A673 (cell line): ENCODE measurements at regions not wholly inside any gene's neighbourhood (a gene's known extent, or its start where the extent isn't known, plus 50 kb on each side); places are given as distances from the start of the nearest gene placed in this dataset.

Source experiments
- EZH2 ChIP-seq: fragments of 200-600 bp; sonication (generic); IDR thresholded peaks from 2 replicates; pipeline ENCODE4 v1.6.1; 2017; ENCODE audit warnings: borderline replicate concordance, low read depth, mild to moderate bottlenecking, mixed read lengths, antibody characterized with exemption, low read length; ENCODE audit not compliant: poor library complexity, severe bottlenecking
- TF ChIP-seq, protein P1 (sequence below): fragments of 300-800, 200-600 bp; sonication (generic); conservative IDR thresholded peaks from 2 replicates; pipeline ENCODE4 v1.5.1; 2017; ENCODE audit warnings: low read depth, mild to moderate bottlenecking, antibody characterized with exemption, low read length, moderate library complexity, mixed read lengths

DNA sequence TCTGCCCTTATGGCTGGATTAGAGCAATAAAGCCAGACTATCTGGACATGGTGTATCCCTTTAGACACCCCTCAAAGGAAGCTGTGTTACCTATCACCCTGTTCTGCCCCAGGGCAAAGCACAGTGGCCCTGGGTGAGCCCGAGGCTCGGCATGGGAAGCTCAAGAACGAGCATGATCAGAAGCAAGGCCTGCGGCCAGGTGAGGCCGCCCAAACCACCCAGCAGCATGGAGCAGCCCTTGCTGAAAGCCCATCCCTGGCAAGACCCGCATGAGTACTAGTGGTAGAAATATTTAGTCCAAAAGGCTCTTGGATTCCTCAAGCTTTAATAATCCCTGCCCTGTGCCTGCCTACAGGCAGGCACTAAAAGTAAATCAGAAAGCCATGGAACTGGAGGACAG is 261.1 kb downstream of the MEX3B start:
- TF ChIP-seq, protein P1, sequence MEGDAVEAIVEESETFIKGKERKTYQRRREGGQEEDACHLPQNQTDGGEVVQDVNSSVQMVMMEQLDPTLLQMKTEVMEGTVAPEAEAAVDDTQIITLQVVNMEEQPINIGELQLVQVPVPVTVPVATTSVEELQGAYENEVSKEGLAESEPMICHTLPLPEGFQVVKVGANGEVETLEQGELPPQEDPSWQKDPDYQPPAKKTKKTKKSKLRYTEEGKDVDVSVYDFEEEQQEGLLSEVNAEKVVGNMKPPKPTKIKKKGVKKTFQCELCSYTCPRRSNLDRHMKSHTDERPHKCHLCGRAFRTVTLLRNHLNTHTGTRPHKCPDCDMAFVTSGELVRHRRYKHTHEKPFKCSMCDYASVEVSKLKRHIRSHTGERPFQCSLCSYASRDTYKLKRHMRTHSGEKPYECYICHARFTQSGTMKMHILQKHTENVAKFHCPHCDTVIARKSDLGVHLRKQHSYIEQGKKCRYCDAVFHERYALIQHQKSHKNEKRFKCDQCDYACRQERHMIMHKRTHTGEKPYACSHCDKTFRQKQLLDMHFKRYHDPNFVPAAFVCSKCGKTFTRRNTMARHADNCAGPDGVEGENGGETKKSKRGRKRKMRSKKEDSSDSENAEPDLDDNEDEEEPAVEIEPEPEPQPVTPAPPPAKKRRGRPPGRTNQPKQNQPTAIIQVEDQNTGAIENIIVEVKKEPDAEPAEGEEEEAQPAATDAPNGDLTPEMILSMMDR: no peak
- TF ChIP-seq EZH2: no peak
